Testis (tissue), 2 donors: ENCODE measurements at regions not wholly inside any gene's neighbourhood (a gene's known extent, or its start where the extent isn't known, plus 50 kb on each side); places are given as distances from the start of the nearest gene placed in this dataset.

Experiments
- DNase-seq: peaks from one replicate; pipeline ENCODE4 v3.0.0-alpha.2; 2019
- H3K27ac ChIP-seq, 2 donors: fragments of 200-600 bp; sonication (generic); one replicate each; pipeline ENCODE4 v1.5.1; 2019
- H3K27me3 ChIP-seq: fragments of 200-600 bp; sonication (generic); one replicate; pipeline ENCODE4 v1.5.1; 2019
- H3K36me3 ChIP-seq: fragments of 200-600 bp; sonication (generic); one replicate; pipeline ENCODE4 v1.5.1; 2017; ENCODE audit warnings: low read depth; ENCODE audit errors: missing control alignments
- H3K4me1 ChIP-seq: fragments of 200-600 bp; sonication (generic); one replicate; pipeline ENCODE4 v1.5.1; 2019
- H3K4me3 ChIP-seq, 2 donors: fragments of 200-600 bp; sonication (generic); one replicate each; pipeline ENCODE4 v1.5.1; 2017 to 2019
- H3K9me3 ChIP-seq: fragments of 200-600 bp; sonication (generic); one replicate; pipeline ENCODE4 v1.5.1; 2017
- CTCF ChIP-seq, 3 experiments: fragments of 450-650 bp in 2 of 3; fragments of 200-600 bp in 1 of 3; sonication (generic) in 1 of 3; IDR thresholded peaks; one replicate each; pipeline ENCODE4 v1.5.1; 2016 to 2019; ENCODE audit warnings: antibody characterized with exemption in 3 of 3, mild to moderate bottlenecking in 2 of 3, moderate library complexity in 1 of 3
- POLR2A ChIP-seq: fragments of 450-650 bp; IDR thresholded peaks from one replicate; pipeline ENCODE4 v1.6.1; 2017; ENCODE audit warnings: antibody characterized with exemption, mild to moderate bottlenecking, moderate library complexity
- WGBS, 2 donors: methylation state at CpG; one replicate each; pipeline ENCODE4 v1.1.5; 2018; 5-methylcytosine and 5-hydroxymethylcytosine counted together
- intact Hi-C: fragments of 100-400 bp; cut with DNase I; formaldehyde crosslinking; loops from one replicate; pipeline ENCODE4 v1.15.1; 2023; ENCODE audit warnings: low total_unique reads

DNA sequence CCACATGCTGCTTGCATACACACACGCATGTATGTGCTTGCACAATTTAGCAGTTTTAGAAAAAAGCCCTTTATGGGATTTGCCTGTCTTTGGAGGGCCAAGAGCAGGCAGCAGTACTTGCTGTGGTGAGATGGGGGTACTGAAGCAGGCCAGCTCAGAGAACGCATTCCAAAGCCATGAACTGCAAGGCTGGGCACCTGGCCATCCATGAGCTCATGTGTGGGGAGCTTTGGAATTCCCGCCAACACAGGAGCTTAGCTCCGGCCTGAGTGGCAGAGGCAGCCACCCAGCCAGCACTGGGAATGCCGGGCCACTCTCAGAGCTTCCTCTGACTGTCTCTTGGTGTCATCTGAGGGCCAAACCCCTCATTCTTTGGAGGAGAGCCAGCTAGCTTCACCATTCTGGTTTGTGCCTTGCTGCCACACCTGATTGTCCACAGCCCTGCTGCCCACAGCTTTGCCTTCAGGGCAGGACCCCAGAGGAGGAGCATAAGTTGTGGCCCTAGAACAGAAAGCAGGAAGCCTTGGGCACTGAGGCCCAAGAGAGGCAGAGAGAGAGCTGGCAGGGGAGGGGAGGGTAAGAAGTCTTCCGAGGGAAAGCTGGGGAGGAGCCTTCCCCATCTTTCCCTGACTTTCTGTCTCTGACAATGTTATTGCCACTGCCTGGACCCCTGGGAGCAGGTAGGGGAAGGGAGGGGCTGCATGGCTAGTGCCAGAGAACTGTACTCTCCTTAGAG lies 92.1 kb upstream of the POU3F1 start:
- TF ChIP-seq CTCF (IDR thresholded peaks at IDR 0.05) (no peak), POLR2A (no peak)
- no peaks in the 10 kb centered on the region for H3K9me3 ChIP-seq
- 45% methylated on average over 6 of the region's 6 CpGs; no CpG with 5 or more reads in 1 of the 2 donors for WGBS, 2 donors
- H3K36me3 ChIP-seq: no peaks in the 10 kb centered on the region
- intact Hi-C loops: no loop called here
- no peak overlapping the region for H3K4me3 ChIP-seq
- DNase-seq: peak; percentile 84
- no peaks in the 10 kb centered on the region for H3K27me3 ChIP-seq
- H3K27ac ChIP-seq: no peak overlapping the region
- H3K4me1 ChIP-seq: peaks cover 6% of the 10 kb centered on the region

DNA sequence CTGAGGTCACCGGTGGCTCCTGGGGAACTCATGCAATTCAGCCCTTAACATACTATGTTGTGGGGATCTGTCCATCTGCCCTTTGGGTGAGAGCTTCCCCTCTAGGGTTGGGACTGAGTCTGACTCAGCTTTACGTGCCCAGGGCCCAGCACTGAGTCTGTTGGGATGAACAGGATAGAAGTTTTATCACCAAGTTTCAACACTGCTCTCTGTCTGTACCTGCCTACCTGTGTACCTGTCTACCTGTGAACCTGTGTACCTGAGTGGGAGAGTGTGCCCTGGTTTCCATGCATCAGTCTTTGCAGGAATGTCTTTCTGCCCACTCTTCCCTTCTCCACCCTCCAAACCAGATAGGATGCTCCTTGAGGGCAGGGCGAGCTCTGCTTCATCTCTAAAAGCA lies 90.6 kb upstream of the POU3F1 start:
- 83 to 96% methylated on average over 3 of the region's 3 CpGs for WGBS, 2 donors
- Histone ChIP-seq H3K27ac (no peak overlapping the region), H3K4me1 (peaks cover 6% of the 10 kb centered on the region), H3K4me3 (no peak overlapping the region), H3K9me3 (no peaks in the 10 kb centered on the region), H3K27me3 (no peaks in the 10 kb centered on the region), H3K36me3 (no peaks in the 10 kb centered on the region)
- no peak for DNase-seq
- intact Hi-C loops: no loop called here
- TF ChIP-seq CTCF (IDR thresholded peaks at IDR 0.05) (no peak), POLR2A (no peak)

DNA sequence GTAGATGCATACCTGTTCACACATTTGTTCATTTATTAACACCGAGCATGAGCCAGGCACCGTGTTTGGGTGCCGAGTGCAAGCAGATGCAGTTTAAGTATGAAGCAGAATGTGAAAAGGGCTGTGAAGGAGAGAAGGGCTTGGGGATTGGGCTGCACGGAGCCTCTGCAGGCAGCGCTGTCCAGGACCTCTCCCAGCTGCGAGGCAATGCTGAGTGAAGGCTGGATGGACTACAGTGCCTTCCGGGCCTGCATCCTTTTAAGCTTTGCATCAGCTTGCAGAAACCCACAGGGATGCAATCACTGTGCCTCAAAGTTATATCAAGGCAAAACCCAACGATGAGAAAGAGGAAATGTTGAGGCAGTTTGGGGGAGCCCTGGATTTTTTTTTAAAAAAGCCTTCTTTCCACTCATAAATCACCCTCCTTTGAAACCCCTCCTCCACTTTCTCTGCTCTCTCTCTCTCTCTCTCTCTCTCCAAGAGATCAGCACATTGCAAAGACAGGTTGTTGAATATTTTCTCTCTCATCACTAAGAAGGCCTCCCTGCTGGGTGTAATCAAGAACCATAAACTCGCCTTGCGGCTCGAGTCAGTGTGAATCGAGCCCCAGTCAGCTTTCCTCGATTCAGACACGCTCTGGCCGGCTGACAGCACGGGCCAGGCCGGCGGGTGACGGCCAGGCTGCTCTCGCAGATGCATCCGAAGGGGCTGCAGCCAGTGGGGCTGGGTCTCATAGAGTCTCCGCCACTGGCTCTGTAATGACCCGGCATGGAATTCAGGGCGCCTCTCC lies 89.2 kb upstream of the POU3F1 start:
- Histone ChIP-seq H3K9me3 (no peaks in the 10 kb centered on the region), H3K4me3 (no peak overlapping the region), H3K27ac (no peak overlapping the region), H3K4me1 (peaks cover 6% of the 10 kb centered on the region), H3K36me3 (no peaks in the 10 kb centered on the region), H3K27me3 (no peaks in the 10 kb centered on the region)
- no peak for TF ChIP-seq CTCF (IDR thresholded peaks at IDR 0.05)
- no peak for DNase-seq
- intact Hi-C loops: no loop called here
- 77 to 81% methylated on average over 24 of the region's 24 CpGs for WGBS, 2 donors

DNA sequence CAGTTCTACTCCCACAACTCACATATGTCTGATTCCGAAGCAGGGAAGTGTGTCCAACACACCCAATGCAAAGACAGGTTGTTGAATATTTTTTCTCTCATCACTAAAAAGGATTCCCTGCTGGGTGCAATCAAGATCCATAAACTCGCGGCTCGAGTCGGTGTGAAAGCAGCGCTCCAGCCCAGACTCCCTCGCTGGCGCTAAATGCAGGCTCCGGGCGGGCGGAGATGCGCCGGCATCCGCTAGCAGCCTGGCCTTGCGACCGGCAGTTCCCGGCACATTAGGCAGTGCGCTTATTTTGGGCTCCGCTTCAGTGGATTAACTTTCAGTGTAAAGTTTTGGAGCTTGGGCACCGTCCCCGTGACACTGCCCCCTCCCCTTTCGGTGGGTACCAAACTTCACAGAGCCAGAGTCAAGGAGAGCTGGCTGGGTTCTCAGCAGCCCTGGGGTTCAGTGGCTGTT lies 87.7 kb upstream of the POU3F1 start:
- Histone ChIP-seq H3K4me1 (peaks cover 6% of the 10 kb centered on the region), H3K36me3 (no peaks in the 10 kb centered on the region), H3K4me3 (no peak overlapping the region), H3K27me3 (no peaks in the 10 kb centered on the region), H3K9me3 (no peaks in the 10 kb centered on the region), H3K27ac (no peak overlapping the region)
- DNase-seq: peak; percentile 26
- intact Hi-C loops: no loop called here
- TF ChIP-seq POLR2A (no peak), CTCF (IDR thresholded peaks at IDR 0.05) (no peak)
- 4% methylated on average over 22 of the region's 22 CpGs for WGBS, 2 donors
